Heart left ventricle (tissue), 16 donors: ENCODE measurements at regions not wholly inside any gene's neighbourhood (a gene's known extent, or its start where the extent isn't known, plus 50 kb on each side); places are given as distances from the start of the nearest gene placed in this dataset.

ENCODE experiments used
- ATAC-seq, 4 donors: fragments of 200-7000 bp; cut with Tn5 transposase; one replicate each; pipeline ENCODE4 v1.9.1; 2020 to 2022; ENCODE audit warnings: moderate library complexity in 4 of 4, mild to moderate bottlenecking in 3 of 4, moderate number of reproducible peaks in 1 of 4
- DNase-seq, 5 donors: peaks; one replicate each; pipeline ENCODE4 v3.0.0-alpha.2; 2020
- H3K27ac ChIP-seq, 12 donors: fragments of 200-600 bp; sonication (generic) in 4 of 12; one replicate each; pipeline versions ENCODE4 v1.5.0 to v1.8.0; 2016 to 2022; ENCODE audit warnings: mild to moderate bottlenecking in 2 of 12
- H3K27me3 ChIP-seq, 9 donors: fragments of 200-600 bp; sonication (generic) in 2 of 9; one replicate each; pipeline versions ENCODE4 v1.5.1 to v1.8.0; 2016 to 2022; ENCODE audit warnings: mild to moderate bottlenecking in 3 of 9
- H3K36me3 ChIP-seq, 9 donors: fragments of 200-600 bp; sonication (generic) in 2 of 9; one replicate each; pipeline versions ENCODE4 v1.5.0 to v1.8.0; 2018 to 2022; ENCODE audit warnings: mild to moderate bottlenecking in 2 of 9
- H3K4me1 ChIP-seq, 12 donors: fragments of 200-600 bp; sonication (generic) in 4 of 12; one replicate each; pipeline versions ENCODE4 v1.5.0 to v1.8.0; 2016 to 2022; ENCODE audit warnings: mild to moderate bottlenecking in 3 of 12
- H3K4me3 ChIP-seq, 12 donors: fragments of 200-600 bp; sonication (generic) in 4 of 12; one replicate each; pipeline versions ENCODE4 v1.5.0 to v1.8.0; 2017 to 2022; ENCODE audit warnings: mild to moderate bottlenecking in 9 of 12, moderate library complexity in 4 of 12
- H3K9me3 ChIP-seq, 12 donors: fragments of 200-600 bp; sonication (generic) in 4 of 12; one replicate each; pipeline versions ENCODE4 v1.5.0 to v1.8.0; 2016 to 2022; ENCODE audit warnings: mild to moderate bottlenecking in 1 of 12
- POLR2A ChIP-seq, 2 donors: fragments of 450-650 bp; IDR thresholded peaks; one replicate each; pipeline ENCODE4 v1.6.1; 2017; ENCODE audit warnings: antibody characterized with exemption in 2 of 2, mild to moderate bottlenecking in 2 of 2, moderate library complexity in 2 of 2
- WGBS, 4 donors: extraction: QIAGEN DNeasy Blood & Tissue Kit in 2 of 4; methylation state at CpG; one replicate each; pipeline versions ENCODE4 v1.1.5 to v1.1.7; 2013 to 2018; 5-methylcytosine and 5-hydroxymethylcytosine counted together
- intact Hi-C, 10 donors: fragments of 100-400 bp; cut with DNase I; formaldehyde crosslinking; loops; one replicate each; pipeline versions ENCODE4 v1.11.1 to v1.14.2; 2022
- TF ChIP-seq, protein P1 (sequence below), 12 donors: fragments of 200-600 bp; sonication (generic) in 4 of 12; IDR thresholded peaks; one replicate each; pipeline versions ENCODE4 v1.5.0 to v1.8.0; 2018 to 2022; ENCODE audit warnings: antibody characterized with exemption in 12 of 12, mild to moderate bottlenecking in 5 of 12
- donor health status: ischemic (EF 13 %, LVEDD 7.1; RV severe dilation, severe dysfunction).
- donor health status: healthy with polysubstance abuse.
- donor health status: DM: no; HTN: yes; CAD: no.
- donor health status: DM: no; HTN: no; CAD: no.
- donor health status: ischemic (EF 25% LVEDD 6.9; RV normal size, moderate dysfunction).
- donor health status: ischemic (EF 25% LVEDD 5.7; RV mildly dilated, moderate dysfunction).
- donor health status: healthy.
- donor health status: DM: yes; HTN: yes; CAD: no.
- donor health status: ischemic (EF 35%, LVEDD 5.7; RV mildly dilated, moderate dysfunction).
- donor health status: nonischemic (EF 11% LVEDD 7.7; RV severe dilation, severe dysfunction).
- donor health status: DM: yes; HTN: yes; CAD: no.
- donor health status: PGD.
- donor health status: ischemic (EF 29% LVEDD 5.4; RV normal size, mild dysfunction).
- donor health status: nonischemic (EF 23%, LVEDD 6.1; RV moderate dilation, normal function).

DNA sequence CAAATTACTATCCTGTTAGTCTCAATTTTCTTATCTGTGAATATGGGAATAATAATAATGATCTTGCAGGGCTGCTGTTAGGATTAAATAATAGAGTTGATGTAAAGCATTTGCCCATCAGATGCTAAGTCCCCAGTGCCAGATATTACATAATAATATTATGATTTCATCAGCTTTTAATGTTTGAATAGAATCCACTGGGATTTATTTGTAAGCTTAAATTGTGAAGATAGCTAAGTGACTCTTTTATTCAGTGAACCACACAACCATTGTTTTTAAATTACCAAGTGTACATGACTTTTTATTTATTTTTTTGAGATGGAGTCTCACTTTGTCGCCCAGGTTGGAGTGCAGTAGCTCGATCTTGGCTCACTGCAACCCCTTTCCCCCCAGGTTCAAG, 510.3 kb upstream of the DPP6 start:
- peaks cover 0 to 5% (median 0%) of the 10 kb centered on the region in 12 donors for H3K4me1 ChIP-seq
- DNase-seq (no peak), ATAC-seq (no peak)
- H3K9me3 ChIP-seq, result no peaks in the 10 kb centered on the region
- H3K27me3 ChIP-seq, result no peaks in the 10 kb centered on the region
- no peak for TF ChIP-seq POLR2A (IDR thresholded peaks at IDR 0.05)
- TF ChIP-seq, protein P1, sequence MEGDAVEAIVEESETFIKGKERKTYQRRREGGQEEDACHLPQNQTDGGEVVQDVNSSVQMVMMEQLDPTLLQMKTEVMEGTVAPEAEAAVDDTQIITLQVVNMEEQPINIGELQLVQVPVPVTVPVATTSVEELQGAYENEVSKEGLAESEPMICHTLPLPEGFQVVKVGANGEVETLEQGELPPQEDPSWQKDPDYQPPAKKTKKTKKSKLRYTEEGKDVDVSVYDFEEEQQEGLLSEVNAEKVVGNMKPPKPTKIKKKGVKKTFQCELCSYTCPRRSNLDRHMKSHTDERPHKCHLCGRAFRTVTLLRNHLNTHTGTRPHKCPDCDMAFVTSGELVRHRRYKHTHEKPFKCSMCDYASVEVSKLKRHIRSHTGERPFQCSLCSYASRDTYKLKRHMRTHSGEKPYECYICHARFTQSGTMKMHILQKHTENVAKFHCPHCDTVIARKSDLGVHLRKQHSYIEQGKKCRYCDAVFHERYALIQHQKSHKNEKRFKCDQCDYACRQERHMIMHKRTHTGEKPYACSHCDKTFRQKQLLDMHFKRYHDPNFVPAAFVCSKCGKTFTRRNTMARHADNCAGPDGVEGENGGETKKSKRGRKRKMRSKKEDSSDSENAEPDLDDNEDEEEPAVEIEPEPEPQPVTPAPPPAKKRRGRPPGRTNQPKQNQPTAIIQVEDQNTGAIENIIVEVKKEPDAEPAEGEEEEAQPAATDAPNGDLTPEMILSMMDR (IDR thresholded peaks at IDR 0.05), result no peak
- H3K36me3 ChIP-seq, result no peaks in the 10 kb centered on the region
- no peak overlapping the region for H3K4me3 ChIP-seq
- intact Hi-C loops, result no loop called here
- no peak overlapping the region for H3K27ac ChIP-seq
- 66 to 76% (median 70%) methylated on average over 2 of the region's 2 CpGs for WGBS, 4 donors

DNA sequence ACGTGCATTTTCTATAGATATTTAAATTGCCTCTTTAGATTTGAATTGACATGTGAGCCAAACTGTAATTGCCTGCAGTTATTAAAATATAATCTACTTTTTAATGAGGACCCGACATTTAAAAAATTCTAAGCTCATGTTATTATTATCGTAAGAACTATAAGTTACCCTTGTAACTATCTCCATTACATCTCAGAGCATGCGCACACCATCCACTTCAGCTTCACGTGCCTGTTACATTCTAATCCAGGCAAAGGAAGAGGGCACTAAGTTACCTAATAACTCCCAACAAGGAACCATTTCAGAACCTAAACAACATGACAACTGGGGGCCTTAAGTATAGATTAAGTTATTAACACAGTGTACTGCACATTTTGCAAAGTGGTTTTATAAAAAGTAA, 509.0 kb upstream of the DPP6 start:
- no peaks in the 10 kb centered on the region for H3K9me3 ChIP-seq
- H3K4me3 ChIP-seq, result no peak overlapping the region
- intact Hi-C loops, result no loop called here
- ATAC-seq (no peak), DNase-seq (no peak)
- no peaks in the 10 kb centered on the region for H3K27me3 ChIP-seq
- TF ChIP-seq, protein P1 (IDR thresholded peaks at IDR 0.05), result no peak
- TF ChIP-seq POLR2A (IDR thresholded peaks at IDR 0.05), result no peak
- H3K27ac ChIP-seq, result no peak overlapping the region
- 81 to 83% (median 82%) methylated on average over 5 of the region's 5 CpGs for WGBS, 4 donors
- no peaks in the 10 kb centered on the region for H3K36me3 ChIP-seq
- peaks cover 0 to 5% (median 0%) of the 10 kb centered on the region in 12 donors for H3K4me1 ChIP-seq

- Histone ChIP-seq H3K9me3 (no peaks in the 10 kb centered on the region), H3K4me3 (no peak overlapping the region), H3K27me3 (no peaks in the 10 kb centered on the region), H3K27ac (no peak overlapping the region), H3K36me3 (no peaks in the 10 kb centered on the region), H3K4me1 (no peaks in the 10 kb centered on the region)
- DNase-seq, result no peak
- intact Hi-C loops, result no loop called here
- no peak for ATAC-seq
- WGBS, 4 donors, result 30 to 57% (median 37%) methylated on average over 1 of the region's 1 CpG
- TF ChIP-seq, protein P1 (IDR thresholded peaks at IDR 0.05), result no peak
- no peak for TF ChIP-seq POLR2A (IDR thresholded peaks at IDR 0.05)
These were observed 502.0 kb upstream of the DPP6 start for GRCh38 chr7:153550173-153550572.

DNA sequence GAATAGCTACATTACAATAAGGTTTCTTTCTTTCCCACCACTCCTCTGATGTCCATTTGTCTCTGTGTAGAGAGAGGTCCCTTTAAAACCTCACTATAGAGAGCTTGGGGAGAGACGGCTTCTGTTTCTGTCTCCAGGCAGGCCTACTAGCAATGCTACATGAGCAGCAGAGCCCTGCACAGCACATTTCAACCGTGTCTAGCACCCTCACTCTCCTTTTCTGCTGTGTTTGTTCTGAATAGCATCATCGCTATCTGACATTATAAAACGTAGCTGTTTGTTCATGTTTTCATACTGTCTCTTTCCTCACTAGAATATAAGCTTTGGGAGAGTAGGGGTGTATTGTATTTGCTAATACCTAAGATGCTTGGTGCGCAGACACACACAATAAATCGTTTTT, 487.8 kb upstream of the DPP6 start:
- intact Hi-C loops, result no loop called here
- Histone ChIP-seq H3K4me1 (no peaks in the 10 kb centered on the region), H3K9me3 (peaks cover 0 to 7% (median 0%) of the 10 kb centered on the region in 12 donors), H3K4me3 (no peak overlapping the region), H3K27ac (no peak overlapping the region), H3K27me3 (no peaks in the 10 kb centered on the region), H3K36me3 (no peaks in the 10 kb centered on the region)
- 63 to 66% (median 63%) methylated on average over 6 of the region's 6 CpGs for WGBS, 4 donors
- TF ChIP-seq, protein P1 (IDR thresholded peaks at IDR 0.05), result no peak
- TF ChIP-seq POLR2A (IDR thresholded peaks at IDR 0.05), result no peak
- ATAC-seq (no peak), DNase-seq (no peak)
